GM18870 (cell line): ENCODE measurements at regions not wholly inside any gene's neighbourhood (a gene's known extent, or its start where the extent isn't known, plus 50 kb on each side); places are given as distances from the start of the nearest gene placed in this dataset.
"Not testable (repeated sequence)": the region's sequence is repeated elsewhere in the genome, so short reads cannot be mapped to it uniquely, and the experiment has no call there.

Experiments
- ATAC-seq: cut with Tn5 transposase; IDR thresholded peaks from one replicate; pipeline ENCODE4 v1.9.1; 2021; ENCODE audit warnings: moderate library complexity; ENCODE audit not compliant: unreplicated experiment

GRCh38 chr10:118963933-118964332, 65.6 kb upstream of the NANOS1 start:
- no peak for ATAC-seq

GRCh38 chr10:118964476-118964875, 65.0 kb upstream of the NANOS1 start:
- not testable (repeated sequence) for ATAC-seq

- no peak for ATAC-seq
Observed at GRCh38 chr10:118965096-118965495, 64.4 kb upstream of the NANOS1 start.

- ATAC-seq = no peak
Observed at GRCh38 chr10:118965645-118966044, 63.9 kb upstream of the NANOS1 start.

GRCh38 chr10:118966076-118966849, 63.3 kb upstream of the NANOS1 start:
- no peak for ATAC-seq

- no peak for ATAC-seq
Observed at GRCh38 chr10:118966850-118967125, 62.7 kb upstream of the NANOS1 start.

GRCh38 chr10:118967160-118967559, 62.4 kb upstream of the NANOS1 start:
- ATAC-seq = no peak

GRCh38 chr10:118968060-118968459, 61.5 kb upstream of the NANOS1 start:
- no peak for ATAC-seq

- ATAC-seq = no peak
Observed at GRCh38 chr10:118968482-118968881, 61.0 kb upstream of the NANOS1 start.

GRCh38 chr10:118969014-118969413, 60.5 kb upstream of the NANOS1 start:
- ATAC-seq = no peak

- no peak for ATAC-seq
Observed at GRCh38 chr10:118970770-118971169, 58.7 kb upstream of the NANOS1 start.

GRCh38 chr10:118971187-118971586, 58.3 kb upstream of the NANOS1 start:
- no peak for ATAC-seq

- no peak for ATAC-seq
Observed at GRCh38 chr10:118971876-118972275, 57.6 kb upstream of the NANOS1 start.

- ATAC-seq = no peak
Observed at GRCh38 chr10:118973744-118974143, 55.8 kb upstream of the NANOS1 start.

- ATAC-seq = no peak
Observed at GRCh38 chr10:118974951-118975350, 54.6 kb upstream of the NANOS1 start.

- not testable (repeated sequence) for ATAC-seq
Observed at GRCh38 chr10:118976219-118976618, 53.3 kb upstream of the NANOS1 start.

GRCh38 chr10:118977022-118977599, 52.4 kb upstream of the NANOS1 start:
- ATAC-seq = no peak

GRCh38 chr10:118977835-118978234, 51.7 kb upstream of the NANOS1 start:
- no peak for ATAC-seq

- ATAC-seq = no peak
Observed at GRCh38 chr10:118978316-118978997, 51.1 kb upstream of the NANOS1 start.

- no peak for ATAC-seq
Observed at GRCh38 chr10:118978998-118979350, 50.5 kb upstream of the NANOS1 start.

GRCh38 chr10:118979661-118980060, 49.9 kb upstream of the NANOS1 start:
- no peak for ATAC-seq
